Fibroblast of lung (primary cell): ENCODE measurements at regions not wholly inside any gene's neighbourhood (a gene's known extent, or its start where the extent isn't known, plus 50 kb on each side); places are given as distances from the start of the nearest gene placed in this dataset.
A peak's percentile ranks its signal among the peaks of the same experiment; 100 is the strongest.

Experiments
- DNase-seq, 2 donors: peaks; one replicate each; pipeline versions ENCODE4 v3.0.0 to v3.0.0-alpha.2; 2010; ENCODE audit warnings: low read depth in 2 of 2
- H2AFZ ChIP-seq: 2 replicates; pipeline ENCODE4 v1.5.1; 2012; ENCODE audit warnings: low read length, control low read depth, inconsistent platforms
- H3K27ac ChIP-seq: 2 replicates; pipeline ENCODE4 v1.5.1; 2011; ENCODE audit warnings: low read length, control low read depth; ENCODE audit not compliant: insufficient read depth
- H3K27me3 ChIP-seq: 2 replicates; pipeline ENCODE4 v1.5.1; 2011; ENCODE audit warnings: mild to moderate bottlenecking, low read length; ENCODE audit not compliant: control insufficient read depth, insufficient read depth
- H3K36me3 ChIP-seq: 2 replicates; pipeline ENCODE4 v1.5.1; 2011; ENCODE audit warnings: low read length; ENCODE audit not compliant: control insufficient read depth, insufficient read depth
- H3K4me1 ChIP-seq: 2 replicates; pipeline ENCODE4 v1.5.1; 2011; ENCODE audit warnings: low read length; ENCODE audit not compliant: control insufficient read depth, insufficient read depth; ENCODE audit errors: extremely low read depth
- H3K4me2 ChIP-seq: 2 replicates; pipeline ENCODE4 v1.5.1; 2011; ENCODE audit warnings: low read length, control low read depth; ENCODE audit not compliant: insufficient read depth; ENCODE audit errors: extremely low read depth
- H3K4me3 ChIP-seq, 4 experiments: fragments of 200-600 bp in 1 of 4; sonication (generic) in 1 of 4; replicated peaks in 1 of 4; 2 replicates each; pipeline ENCODE4 v1.5.1; 2011 to 2016; ENCODE audit warnings: low read length in 4 of 4, low read depth in 3 of 4, mild to moderate bottlenecking in 3 of 4, control low read depth in 2 of 4, inconsistent platforms in 1 of 4, mixed read lengths in 1 of 4; ENCODE audit not compliant: insufficient read depth in 1 of 4; ENCODE audit errors: control extremely low read depth in 1 of 4
- H3K79me2 ChIP-seq: 2 replicates; pipeline ENCODE4 v1.5.1; 2012; ENCODE audit warnings: mild to moderate bottlenecking, low read length, inconsistent platforms; ENCODE audit not compliant: control insufficient read depth, insufficient read depth
- H3K9ac ChIP-seq: 2 replicates; pipeline ENCODE4 v1.5.1; 2011; ENCODE audit warnings: mild to moderate bottlenecking, low read length, control low read depth; ENCODE audit not compliant: insufficient read depth
- H3K9me3 ChIP-seq: 2 replicates; pipeline ENCODE4 v1.5.1; 2012; ENCODE audit warnings: low read depth, low read length; ENCODE audit not compliant: control insufficient read depth, insufficient read depth
- H4K20me1 ChIP-seq: 2 replicates; pipeline ENCODE4 v1.5.1; 2011; ENCODE audit warnings: low read length; ENCODE audit not compliant: control insufficient read depth, insufficient read depth; ENCODE audit errors: extremely low read depth
- EZH2 ChIP-seq: IDR thresholded peaks from 2 replicates; pipeline ENCODE4 v1.5.1; 2012; ENCODE audit warnings: low read length, control low read depth, mild to moderate bottlenecking; ENCODE audit errors: missing control alignments
- TF ChIP-seq, protein P1 (sequence below), 2 donors: IDR thresholded peaks in 1 of 2; conservative IDR thresholded peaks in 1 of 2; 1 replicate in 1 of 2; 2 replicates in 1 of 2; pipeline ENCODE4 v1.5.1; 2011 to 2012; ENCODE audit warnings: low read length in 2 of 2, control low read depth in 1 of 2, inconsistent platforms in 1 of 2, low read depth in 1 of 2, mild to moderate bottlenecking in 1 of 2

DNA sequence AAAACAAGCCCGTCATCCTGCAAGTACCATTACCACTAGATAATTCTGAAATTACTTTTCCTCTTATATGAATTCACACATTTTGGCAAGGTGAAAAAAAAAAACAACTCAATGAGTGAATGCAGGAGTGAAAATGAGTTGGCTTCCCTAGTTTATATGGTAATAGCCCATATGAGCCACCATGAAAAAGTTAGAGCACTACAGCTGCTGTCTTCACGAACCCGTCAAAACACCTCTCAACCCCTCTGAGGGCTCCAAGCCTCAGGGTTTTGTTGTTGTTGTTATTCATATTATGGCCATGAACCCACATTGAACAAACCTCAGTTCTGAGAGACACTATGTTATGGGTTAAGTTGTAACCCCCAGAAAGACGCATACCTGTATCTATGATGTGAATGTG, 289.9 kb upstream of the CAND1 start:
- Histone ChIP-seq H3K27me3 (no peaks in the 10 kb centered on the region), H3K4me1 (no peaks in the 10 kb centered on the region), H3K9ac (no peak overlapping the region), H3K27ac (no peak overlapping the region), H2AFZ (no peak overlapping the region), H3K4me2 (no peak overlapping the region), H3K4me3 (no peak overlapping the region), H3K79me2 (no peaks in the 10 kb centered on the region), H3K36me3 (no peaks in the 10 kb centered on the region), H3K9me3 (no peaks in the 10 kb centered on the region), H4K20me1 (no peaks in the 10 kb centered on the region)
- DNase-seq, result no peak
- no peak for TF ChIP-seq EZH2
- TF ChIP-seq, protein P1, sequence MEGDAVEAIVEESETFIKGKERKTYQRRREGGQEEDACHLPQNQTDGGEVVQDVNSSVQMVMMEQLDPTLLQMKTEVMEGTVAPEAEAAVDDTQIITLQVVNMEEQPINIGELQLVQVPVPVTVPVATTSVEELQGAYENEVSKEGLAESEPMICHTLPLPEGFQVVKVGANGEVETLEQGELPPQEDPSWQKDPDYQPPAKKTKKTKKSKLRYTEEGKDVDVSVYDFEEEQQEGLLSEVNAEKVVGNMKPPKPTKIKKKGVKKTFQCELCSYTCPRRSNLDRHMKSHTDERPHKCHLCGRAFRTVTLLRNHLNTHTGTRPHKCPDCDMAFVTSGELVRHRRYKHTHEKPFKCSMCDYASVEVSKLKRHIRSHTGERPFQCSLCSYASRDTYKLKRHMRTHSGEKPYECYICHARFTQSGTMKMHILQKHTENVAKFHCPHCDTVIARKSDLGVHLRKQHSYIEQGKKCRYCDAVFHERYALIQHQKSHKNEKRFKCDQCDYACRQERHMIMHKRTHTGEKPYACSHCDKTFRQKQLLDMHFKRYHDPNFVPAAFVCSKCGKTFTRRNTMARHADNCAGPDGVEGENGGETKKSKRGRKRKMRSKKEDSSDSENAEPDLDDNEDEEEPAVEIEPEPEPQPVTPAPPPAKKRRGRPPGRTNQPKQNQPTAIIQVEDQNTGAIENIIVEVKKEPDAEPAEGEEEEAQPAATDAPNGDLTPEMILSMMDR (conservative IDR thresholded peaks at IDR 0.05 in 1 of 2, IDR thresholded peaks at IDR 0.05 in 1 of 2; ENCODE audit: low read depth in 1 of 2, low read length in 2 of 2), result no peak

DNA sequence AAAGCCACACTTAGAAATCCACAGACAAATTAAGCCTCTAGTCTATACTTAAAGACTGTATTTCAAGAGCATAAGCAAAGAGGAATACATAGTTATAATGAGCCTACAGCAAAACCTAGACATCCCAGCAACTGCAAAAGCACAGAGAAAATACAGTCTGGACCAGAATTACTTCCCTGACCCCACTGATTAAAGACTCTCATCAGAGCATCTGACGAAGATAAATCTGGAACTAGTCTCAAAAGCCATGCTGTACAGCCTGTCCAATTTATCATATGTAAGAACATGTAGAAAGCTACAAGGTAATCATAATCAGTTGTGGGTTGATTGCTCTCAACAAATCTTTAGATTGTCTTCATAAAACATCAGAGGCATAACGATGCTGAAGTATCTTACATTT, 285.1 kb upstream of the CAND1 start:
- no peak for DNase-seq
- Histone ChIP-seq H3K27me3 (no peaks in the 10 kb centered on the region), H3K9ac (no peak overlapping the region), H3K4me3 (no peak overlapping the region), H3K9me3 (no peaks in the 10 kb centered on the region), H3K27ac (no peak overlapping the region), H2AFZ (no peak overlapping the region), H4K20me1 (no peaks in the 10 kb centered on the region), H3K4me1 (no peaks in the 10 kb centered on the region), H3K4me2 (no peak overlapping the region), H3K79me2 (no peaks in the 10 kb centered on the region), H3K36me3 (no peaks in the 10 kb centered on the region)
- no peak for TF ChIP-seq EZH2
- TF ChIP-seq, protein P1 (conservative IDR thresholded peaks at IDR 0.05 in 1 of 2, IDR thresholded peaks at IDR 0.05 in 1 of 2; ENCODE audit: low read depth in 1 of 2, low read length in 2 of 2), result no peak

DNA sequence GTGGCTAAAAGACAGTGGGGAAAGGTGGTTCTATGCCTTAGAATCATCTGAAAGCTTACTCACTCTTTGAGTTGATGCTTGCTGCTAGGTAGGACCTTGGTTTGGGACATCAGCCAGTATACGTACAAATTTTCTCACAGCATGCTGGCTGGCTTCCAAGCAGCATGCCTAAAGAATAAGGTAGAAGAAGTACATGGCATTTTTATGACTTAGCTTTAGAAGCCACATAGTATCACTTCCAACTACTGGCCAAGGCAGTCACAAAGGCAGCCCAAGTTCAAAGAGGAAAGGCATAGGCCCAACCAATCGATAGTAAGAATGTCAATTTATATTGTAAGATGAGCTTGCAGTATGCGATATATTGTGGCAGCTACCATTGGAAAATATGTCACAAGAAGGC, 284.2 kb upstream of the CAND1 start:
- Histone ChIP-seq H3K9me3 (no peaks in the 10 kb centered on the region), H3K79me2 (no peaks in the 10 kb centered on the region), H3K4me2 (no peak overlapping the region)

More for the DNA sequence above, 284.2 kb upstream of the CAND1 start:
- Histone ChIP-seq H3K4me3 (no peak overlapping the region), H4K20me1 (no peaks in the 10 kb centered on the region), H3K9ac (no peak overlapping the region), H2AFZ (no peak overlapping the region), H3K36me3 (no peaks in the 10 kb centered on the region), H3K27me3 (no peaks in the 10 kb centered on the region), H3K4me1 (no peaks in the 10 kb centered on the region), H3K27ac (no peak overlapping the region)
- no peak for TF ChIP-seq EZH2
- TF ChIP-seq, protein P1 (conservative IDR thresholded peaks at IDR 0.05 in 1 of 2, IDR thresholded peaks at IDR 0.05 in 1 of 2; ENCODE audit: low read depth in 1 of 2, low read length in 2 of 2), result no peak
- DNase-seq, result peak in 1 of 2 donors; percentile 27
